Brain microvascular endothelial cell (primary cell): ENCODE measurements at regions not wholly inside any gene's neighbourhood (a gene's known extent, or its start where the extent isn't known, plus 50 kb on each side); places are given as distances from the start of the nearest gene placed in this dataset.

ENCODE experiments used
- DNase-seq: peaks from one replicate; pipeline ENCODE4 v3.0.0-alpha.2; 2020
- H3K27ac ChIP-seq: fragments of 250-450 bp; sonication (Bioruptor Pico); 2 replicates; pipeline ENCODE4 v1.5.1; 2020; ENCODE audit warnings: mild to moderate bottlenecking, moderate library complexity
- H3K27me3 ChIP-seq: fragments of 250-450 bp; sonication (Bioruptor Pico); replicated peaks from 2 replicates; pipeline ENCODE4 v1.5.1; 2020; ENCODE audit warnings: mild to moderate bottlenecking
- H3K36me3 ChIP-seq: fragments of 250-450 bp; sonication (Bioruptor Pico); replicated peaks from 2 replicates; pipeline ENCODE4 v1.5.1; 2020; ENCODE audit warnings: mild to moderate bottlenecking
- H3K4me3 ChIP-seq: 2 replicates; pipeline ENCODE4 v1.5.1; 2011; ENCODE audit warnings: low read depth, mild to moderate bottlenecking, control low read depth, low read length, moderate library complexity
- CTCF ChIP-seq: IDR thresholded peaks from 2 replicates; pipeline ENCODE4 v1.5.1; 2011; ENCODE audit warnings: low read depth, mild to moderate bottlenecking, moderate library complexity, low read length, control low read depth, inconsistent platforms; ENCODE audit errors: missing control alignments
- in situ Hi-C: cut with HindIII; loops from 2 replicates; pipeline ENCODE4 v1.10.0; 2017; ENCODE audit warnings: low sequenced_read_pairs, low pct_ligation_motif_present

- Histone ChIP-seq H3K4me3 (no peak overlapping the region), H3K36me3 (no peaks in the 10 kb centered on the region), H3K27ac (no peak overlapping the region), H3K27me3 (no peaks in the 10 kb centered on the region)
- no peak for TF ChIP-seq CTCF
- no peak for DNase-seq
- in situ Hi-C loops, result no loop called here
Measured at GRCh38 chr13:74620308-74620707, 486.1 kb upstream of the KLF12 start.

GRCh38 chr13:74597526-74597925 is 463.3 kb upstream of the KLF12 start:
- Histone ChIP-seq H3K27me3 (no peaks in the 10 kb centered on the region), H3K27ac (no peak overlapping the region), H3K4me3 (no peak overlapping the region), H3K36me3 (no peaks in the 10 kb centered on the region)
- in situ Hi-C loops, result no loop called here
- TF ChIP-seq CTCF, result no peak
- DNase-seq, result no peak

DNA sequence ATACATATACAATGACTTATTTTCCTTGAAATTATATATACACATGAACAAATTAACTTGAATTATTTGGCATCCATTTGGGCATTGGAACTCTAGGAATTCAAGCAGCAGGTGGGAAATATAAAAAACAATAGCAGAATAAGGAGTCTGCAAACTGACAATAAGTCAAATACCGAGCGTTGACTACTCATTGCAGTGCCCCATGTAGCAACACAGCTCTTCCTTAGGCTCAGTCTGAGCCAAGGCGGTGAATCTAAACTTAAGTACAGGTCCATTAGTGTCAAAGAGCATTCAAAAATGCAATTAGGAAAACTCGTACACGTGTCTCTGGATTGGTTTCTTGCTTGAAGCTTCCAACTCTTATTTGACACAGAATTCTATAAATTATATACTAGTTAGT is 462.5 kb upstream of the KLF12 start:
- Histone ChIP-seq H3K4me3 (no peak overlapping the region), H3K36me3 (no peaks in the 10 kb centered on the region), H3K27me3 (no peaks in the 10 kb centered on the region), H3K27ac (no peak overlapping the region)
- TF ChIP-seq CTCF, result no peak
- in situ Hi-C loops, result no loop called here
- DNase-seq, result no peak

GRCh38 chr13:74593688-74594087 is 459.5 kb upstream of the KLF12 start:
- in situ Hi-C loops, result no loop called here

GRCh38 chr13:74586847-74587246 is 452.6 kb upstream of the KLF12 start:
- no peak overlapping the region for H3K27ac ChIP-seq
- H3K27me3 ChIP-seq, result no peaks in the 10 kb centered on the region
- peak; percentile 10 for DNase-seq
- TF ChIP-seq CTCF, result no peak
- no peak overlapping the region for H3K4me3 ChIP-seq
- in situ Hi-C loops, result no loop called here
- no peaks in the 10 kb centered on the region for H3K36me3 ChIP-seq

More at GRCh38 chr13:74593688-74594087, 459.5 kb upstream of the KLF12 start:
- DNase-seq, result no peak
- Histone ChIP-seq H3K27me3 (no peaks in the 10 kb centered on the region), H3K36me3 (no peaks in the 10 kb centered on the region), H3K27ac (no peak overlapping the region), H3K4me3 (no peak overlapping the region)
- TF ChIP-seq CTCF, result no peak

GRCh38 chr13:74576420-74576819 is 442.2 kb upstream of the KLF12 start:
- H3K36me3 ChIP-seq, result no peaks in the 10 kb centered on the region
- H3K4me3 ChIP-seq, result no peak overlapping the region
- in situ Hi-C loops, result no loop called here
- TF ChIP-seq CTCF, result no peak
- H3K27me3 ChIP-seq, result no peaks in the 10 kb centered on the region
- no peak overlapping the region for H3K27ac ChIP-seq
- no peak for DNase-seq
